DOHH2 (cell line): ENCODE measurements at regions not wholly inside any gene's neighbourhood (a gene's known extent, or its start where the extent isn't known, plus 50 kb on each side); places are given as distances from the start of the nearest gene placed in this dataset.

Source experiments
- H3F3A ChIP-seq: fragments of 200-600 bp; sonication (generic), shearing (Covaris generic); 2 replicates; pipeline ENCODE4 v1.6.0; 2016; ENCODE audit warnings: antibody characterized with exemption, mild to moderate bottlenecking; ENCODE audit not compliant: control insufficient read depth, insufficient read depth
- H3K27ac ChIP-seq: fragments of 200-600 bp; sonication (generic); 2 replicates; pipeline ENCODE4 v1.5.1; 2014; ENCODE audit warnings: low read depth, mild to moderate bottlenecking, low read length, moderate library complexity
- H3K27me3 ChIP-seq: fragments of 200-600 bp; sonication (generic); 2 replicates; pipeline ENCODE4 v1.6.1; 2014; ENCODE audit warnings: mild to moderate bottlenecking, low read length, mixed read lengths; ENCODE audit not compliant: control insufficient read depth
- H3K36me3 ChIP-seq: fragments of 200-600 bp; sonication (generic); 2 replicates; pipeline ENCODE4 v1.6.1; 2014; ENCODE audit warnings: mild to moderate bottlenecking, low read length, moderate library complexity, mixed read lengths; ENCODE audit not compliant: control insufficient read depth
- H3K4me1 ChIP-seq: fragments of 200-600 bp; sonication (generic); 2 replicates; pipeline ENCODE4 v1.6.1; 2014; ENCODE audit warnings: mild to moderate bottlenecking, low read length, mixed read lengths; ENCODE audit not compliant: control insufficient read depth
- H3K4me2 ChIP-seq: fragments of 200-600 bp; sonication (generic); 2 replicates; pipeline ENCODE4 v1.6.0; 2014; ENCODE audit warnings: mild to moderate bottlenecking, low read length, moderate library complexity
- H3K4me3 ChIP-seq: fragments of 200-600 bp; sonication (generic); 2 replicates; pipeline ENCODE4 v1.5.1; 2014; ENCODE audit warnings: mild to moderate bottlenecking, low read length, mixed read lengths
- H3K79me2 ChIP-seq: fragments of 200-600 bp; sonication (generic); 2 replicates; pipeline ENCODE4 v1.6.1; 2014; ENCODE audit warnings: mild to moderate bottlenecking, low read length, mixed read lengths; ENCODE audit not compliant: control insufficient read depth
- H3K9me2 ChIP-seq: fragments of 200-600 bp; sonication (generic); replicated peaks from 2 replicates; pipeline ENCODE4 v1.6.1; 2014; ENCODE audit warnings: mild to moderate bottlenecking, low read length, mixed read lengths; ENCODE audit not compliant: control insufficient read depth
- H3K9me3 ChIP-seq: fragments of 200-600 bp; sonication (generic); 2 replicates; pipeline ENCODE4 v1.6.1; 2014; ENCODE audit warnings: antibody characterized with exemption, low read length, mixed read lengths; ENCODE audit not compliant: control insufficient read depth, insufficient read depth
- H4K20me1 ChIP-seq: fragments of 200-600 bp; sonication (generic); 2 replicates; pipeline ENCODE4 v1.6.0; 2014; ENCODE audit warnings: low read depth, mild to moderate bottlenecking, antibody characterized with exemption, low read length, moderate library complexity; ENCODE audit not compliant: control insufficient read depth, insufficient read depth
- EZH2phosphoT487 ChIP-seq: fragments of 200-600 bp; sonication (generic); IDR thresholded peaks from 2 replicates; pipeline ENCODE4 v1.6.1; 2017; ENCODE audit warnings: borderline replicate concordance, mild to moderate bottlenecking, antibody characterized with exemption, low read length, moderate library complexity, mixed read lengths
- TF ChIP-seq, protein P1 (sequence below): fragments of 200-600 bp; sonication (generic); IDR thresholded peaks from one replicate; pipeline ENCODE4 v1.5.1; 2014; ENCODE audit warnings: antibody characterized with exemption, mild to moderate bottlenecking, low read depth, low read length; ENCODE audit not compliant: poor library complexity, severe bottlenecking

DNA sequence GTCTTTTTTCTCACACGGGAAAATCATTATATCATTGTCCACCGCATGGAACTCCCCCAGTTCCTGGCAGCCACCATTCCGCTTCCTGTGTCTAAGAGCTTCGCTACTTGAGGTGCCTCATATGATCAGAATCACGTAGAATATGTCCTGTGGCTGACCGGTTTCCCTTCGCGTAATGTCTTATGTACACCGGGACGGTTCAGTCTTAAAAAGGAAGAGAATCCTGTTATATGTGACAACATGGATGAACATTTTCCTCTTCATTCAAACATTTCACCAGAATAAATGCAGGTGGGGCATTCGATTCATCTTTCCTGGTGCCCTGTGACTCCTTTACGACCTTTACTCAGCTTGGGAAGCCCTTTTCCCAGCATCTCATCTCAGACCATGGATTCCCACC is 131.7 kb upstream of the TWIST2 start:
- Histone ChIP-seq H3K79me2 (no peaks in the 10 kb centered on the region), H4K20me1 (no peaks in the 10 kb centered on the region), H3K27ac (no peak overlapping the region), H3K4me1 (no peaks in the 10 kb centered on the region), H3K4me2 (no peak overlapping the region), H3K36me3 (no peaks in the 10 kb centered on the region), H3K9me2 (no peaks in the 10 kb centered on the region), H3K9me3 (no peaks in the 10 kb centered on the region), H3K4me3 (no peak overlapping the region), H3F3A (no peaks in the 10 kb centered on the region), H3K27me3 (no peaks in the 10 kb centered on the region)
- no peak for TF ChIP-seq EZH2phosphoT487
- TF ChIP-seq, protein P1, sequence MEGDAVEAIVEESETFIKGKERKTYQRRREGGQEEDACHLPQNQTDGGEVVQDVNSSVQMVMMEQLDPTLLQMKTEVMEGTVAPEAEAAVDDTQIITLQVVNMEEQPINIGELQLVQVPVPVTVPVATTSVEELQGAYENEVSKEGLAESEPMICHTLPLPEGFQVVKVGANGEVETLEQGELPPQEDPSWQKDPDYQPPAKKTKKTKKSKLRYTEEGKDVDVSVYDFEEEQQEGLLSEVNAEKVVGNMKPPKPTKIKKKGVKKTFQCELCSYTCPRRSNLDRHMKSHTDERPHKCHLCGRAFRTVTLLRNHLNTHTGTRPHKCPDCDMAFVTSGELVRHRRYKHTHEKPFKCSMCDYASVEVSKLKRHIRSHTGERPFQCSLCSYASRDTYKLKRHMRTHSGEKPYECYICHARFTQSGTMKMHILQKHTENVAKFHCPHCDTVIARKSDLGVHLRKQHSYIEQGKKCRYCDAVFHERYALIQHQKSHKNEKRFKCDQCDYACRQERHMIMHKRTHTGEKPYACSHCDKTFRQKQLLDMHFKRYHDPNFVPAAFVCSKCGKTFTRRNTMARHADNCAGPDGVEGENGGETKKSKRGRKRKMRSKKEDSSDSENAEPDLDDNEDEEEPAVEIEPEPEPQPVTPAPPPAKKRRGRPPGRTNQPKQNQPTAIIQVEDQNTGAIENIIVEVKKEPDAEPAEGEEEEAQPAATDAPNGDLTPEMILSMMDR, result no peak

DNA sequence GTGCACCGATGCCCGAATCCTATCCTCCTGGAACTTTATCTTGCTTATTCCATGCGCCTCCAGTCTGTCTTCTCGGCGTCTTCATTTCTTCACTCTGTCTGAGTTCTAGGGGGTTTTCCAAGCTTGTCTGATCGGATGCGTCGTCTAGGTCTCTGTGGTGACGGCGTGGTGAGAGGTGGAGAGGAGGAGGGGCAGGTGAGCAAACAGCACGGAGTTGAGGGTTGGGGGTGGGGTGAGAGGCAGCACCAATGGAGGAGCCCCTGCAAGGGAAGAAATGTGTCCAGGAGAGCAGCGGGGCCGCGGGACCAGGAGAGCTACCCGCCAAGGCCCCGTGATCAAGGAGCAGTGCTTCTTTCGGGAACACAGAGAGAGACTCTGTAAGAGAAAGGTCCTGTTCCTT is 131.3 kb upstream of the TWIST2 start:
- no peaks in the 10 kb centered on the region for H3K9me3 ChIP-seq
- no peaks in the 10 kb centered on the region for H4K20me1 ChIP-seq
- H3K27me3 ChIP-seq, result no peaks in the 10 kb centered on the region
- no peaks in the 10 kb centered on the region for H3K36me3 ChIP-seq
- no peak overlapping the region for H3K27ac ChIP-seq
- H3K4me3 ChIP-seq, result no peak overlapping the region
- no peaks in the 10 kb centered on the region for H3K9me2 ChIP-seq
- H3K4me1 ChIP-seq, result no peaks in the 10 kb centered on the region
- H3F3A ChIP-seq, result no peaks in the 10 kb centered on the region
- TF ChIP-seq, protein P1, result no peak
- TF ChIP-seq EZH2phosphoT487, result no peak
- H3K79me2 ChIP-seq, result no peaks in the 10 kb centered on the region
- H3K4me2 ChIP-seq, result no peak overlapping the region

DNA sequence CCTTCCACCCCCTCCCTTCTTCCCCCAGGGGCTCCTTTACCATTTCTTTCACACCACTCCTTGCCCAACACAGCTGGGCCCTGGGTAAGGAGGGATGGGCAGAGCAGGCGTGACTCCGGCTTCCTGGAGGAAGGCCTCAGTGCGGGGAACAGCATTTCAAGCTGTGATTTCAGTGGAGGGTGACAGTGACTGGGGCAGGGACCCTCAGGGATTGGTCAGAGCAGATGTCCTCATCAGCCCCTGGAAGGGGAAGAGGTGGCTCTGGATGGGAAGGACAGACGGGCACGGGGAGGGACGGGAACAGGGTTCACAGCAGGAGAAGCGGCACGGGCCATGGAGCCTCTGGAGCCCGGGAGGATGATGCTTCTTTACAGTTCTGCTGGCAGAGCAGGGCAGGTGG is 130.8 kb upstream of the TWIST2 start:
- no peak overlapping the region for H3K4me2 ChIP-seq
- H3K27ac ChIP-seq, result no peak overlapping the region
- H3K9me2 ChIP-seq, result no peaks in the 10 kb centered on the region
- H3K4me3 ChIP-seq, result no peak overlapping the region
- H3F3A ChIP-seq, result no peaks in the 10 kb centered on the region
- H3K79me2 ChIP-seq, result no peaks in the 10 kb centered on the region
- TF ChIP-seq, protein P1, result no peak
- no peak for TF ChIP-seq EZH2phosphoT487
- H3K36me3 ChIP-seq, result no peaks in the 10 kb centered on the region
- no peaks in the 10 kb centered on the region for H3K9me3 ChIP-seq
- no peaks in the 10 kb centered on the region for H3K27me3 ChIP-seq
- no peaks in the 10 kb centered on the region for H3K4me1 ChIP-seq
- H4K20me1 ChIP-seq, result no peaks in the 10 kb centered on the region

DNA sequence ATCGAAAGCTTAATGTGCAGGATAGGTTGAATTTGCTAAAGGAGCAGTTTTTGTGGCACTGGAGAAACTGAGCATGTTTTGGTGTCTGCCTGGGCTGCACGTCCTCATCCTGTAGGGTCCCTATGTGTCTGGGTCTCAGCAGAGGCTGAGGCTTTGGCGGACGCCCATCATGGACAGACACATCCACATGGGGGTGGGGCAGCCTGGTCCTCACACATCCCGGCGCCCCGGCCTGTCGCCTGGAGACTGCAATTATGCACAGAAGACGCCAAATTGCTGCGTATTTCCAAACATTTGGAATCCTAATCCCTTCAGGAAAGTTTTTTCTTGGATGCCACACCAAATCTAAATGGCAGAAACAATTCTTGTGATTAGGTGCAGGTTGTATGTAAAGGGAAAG is 128.2 kb upstream of the TWIST2 start:
- Histone ChIP-seq H3K4me1 (no peaks in the 10 kb centered on the region), H3F3A (no peaks in the 10 kb centered on the region), H4K20me1 (no peaks in the 10 kb centered on the region), H3K4me2 (no peak overlapping the region), H3K9me2 (no peaks in the 10 kb centered on the region), H3K27me3 (no peaks in the 10 kb centered on the region), H3K27ac (no peak overlapping the region), H3K4me3 (no peak overlapping the region), H3K9me3 (no peaks in the 10 kb centered on the region), H3K36me3 (no peaks in the 10 kb centered on the region), H3K79me2 (no peaks in the 10 kb centered on the region)
- no peak for TF ChIP-seq EZH2phosphoT487
- TF ChIP-seq, protein P1, result no peak
